WI38 (cell line): ENCODE measurements at regions not wholly inside any gene's neighbourhood (a gene's known extent, or its start where the extent isn't known, plus 50 kb on each side); places are given as distances from the start of the nearest gene placed in this dataset.

Experiments
- H3K4me3 ChIP-seq: 2 replicates; pipeline ENCODE4 v1.5.1; 2011; ENCODE audit warnings: low read depth, mild to moderate bottlenecking, control low read depth, low read length
- TF ChIP-seq, protein P1 (sequence below): IDR thresholded peaks from 2 replicates; pipeline ENCODE4 v1.5.1; 2012; ENCODE audit warnings: low read depth, mild to moderate bottlenecking, control low read depth, low read length

DNA sequence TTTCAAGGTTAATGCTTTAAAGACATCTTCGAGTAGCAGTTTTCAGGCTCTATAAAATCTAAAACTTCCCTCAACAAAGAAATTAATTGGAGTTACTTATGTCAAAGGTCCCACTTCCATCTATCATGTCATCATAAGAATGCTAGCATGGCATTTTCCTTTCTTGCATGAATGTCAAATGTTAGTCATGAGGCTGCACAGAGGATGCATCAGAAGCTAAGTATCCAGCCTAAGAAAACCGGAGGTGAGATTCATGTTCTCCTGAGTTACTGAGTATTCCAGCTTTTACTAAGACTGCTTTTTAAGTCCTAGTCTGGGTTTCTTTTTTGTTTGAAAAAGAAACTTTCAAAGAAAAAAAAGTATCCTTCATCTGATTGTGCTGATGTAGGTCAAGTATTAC is 130.6 kb upstream of the CDH19 start:
- H3K4me3 ChIP-seq: no peak overlapping the region
- TF ChIP-seq, protein P1, sequence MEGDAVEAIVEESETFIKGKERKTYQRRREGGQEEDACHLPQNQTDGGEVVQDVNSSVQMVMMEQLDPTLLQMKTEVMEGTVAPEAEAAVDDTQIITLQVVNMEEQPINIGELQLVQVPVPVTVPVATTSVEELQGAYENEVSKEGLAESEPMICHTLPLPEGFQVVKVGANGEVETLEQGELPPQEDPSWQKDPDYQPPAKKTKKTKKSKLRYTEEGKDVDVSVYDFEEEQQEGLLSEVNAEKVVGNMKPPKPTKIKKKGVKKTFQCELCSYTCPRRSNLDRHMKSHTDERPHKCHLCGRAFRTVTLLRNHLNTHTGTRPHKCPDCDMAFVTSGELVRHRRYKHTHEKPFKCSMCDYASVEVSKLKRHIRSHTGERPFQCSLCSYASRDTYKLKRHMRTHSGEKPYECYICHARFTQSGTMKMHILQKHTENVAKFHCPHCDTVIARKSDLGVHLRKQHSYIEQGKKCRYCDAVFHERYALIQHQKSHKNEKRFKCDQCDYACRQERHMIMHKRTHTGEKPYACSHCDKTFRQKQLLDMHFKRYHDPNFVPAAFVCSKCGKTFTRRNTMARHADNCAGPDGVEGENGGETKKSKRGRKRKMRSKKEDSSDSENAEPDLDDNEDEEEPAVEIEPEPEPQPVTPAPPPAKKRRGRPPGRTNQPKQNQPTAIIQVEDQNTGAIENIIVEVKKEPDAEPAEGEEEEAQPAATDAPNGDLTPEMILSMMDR: no peak

DNA sequence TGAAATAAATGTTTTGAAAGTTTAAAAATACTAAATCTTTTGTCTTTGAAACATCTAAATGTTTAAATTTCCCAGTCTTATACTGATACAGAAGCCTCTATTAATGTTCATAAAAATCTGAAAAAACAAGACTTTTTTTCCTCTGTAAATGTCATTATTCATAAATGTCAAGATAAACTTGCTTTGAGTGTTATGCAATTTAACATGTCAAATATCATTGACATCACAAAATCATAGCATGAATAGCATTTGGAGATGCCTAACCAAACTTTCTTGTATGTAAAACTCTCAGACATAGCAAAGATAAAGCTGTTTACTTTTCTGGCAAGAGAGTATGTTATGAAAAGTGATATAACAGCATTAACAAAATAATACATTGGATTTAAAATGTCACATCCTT is 128.0 kb upstream of the CDH19 start:
- H3K4me3 ChIP-seq: no peak overlapping the region
- TF ChIP-seq, protein P1: no peak

GRCh38 chr18:66729442-66730239 is 125.8 kb upstream of the CDH19 start:
- H3K4me3 ChIP-seq: no peak overlapping the region
- TF ChIP-seq, protein P1: no peak

- TF ChIP-seq, protein P1: no peak
- no peak overlapping the region for H3K4me3 ChIP-seq
Measured at GRCh38 chr18:66728951-66729350, 125.1 kb upstream of the CDH19 start.

GRCh38 chr18:66727991-66728390 is 124.1 kb upstream of the CDH19 start:
- no peak overlapping the region for H3K4me3 ChIP-seq
- TF ChIP-seq, protein P1: no peak

GRCh38 chr18:66724664-66725356 is 120.9 kb upstream of the CDH19 start:
- TF ChIP-seq, protein P1: no peak
- no peak overlapping the region for H3K4me3 ChIP-seq

- TF ChIP-seq, protein P1: no peak
- H3K4me3 ChIP-seq: no peak overlapping the region
Measured at GRCh38 chr18:66722671-66723070, 118.8 kb upstream of the CDH19 start.
